ENCODE measurements at regions not wholly inside any gene's neighbourhood (a gene's known extent, or its start where the extent isn't known, plus 50 kb on each side); places are given as distances from the start of the nearest gene placed in this dataset.

DNA sequence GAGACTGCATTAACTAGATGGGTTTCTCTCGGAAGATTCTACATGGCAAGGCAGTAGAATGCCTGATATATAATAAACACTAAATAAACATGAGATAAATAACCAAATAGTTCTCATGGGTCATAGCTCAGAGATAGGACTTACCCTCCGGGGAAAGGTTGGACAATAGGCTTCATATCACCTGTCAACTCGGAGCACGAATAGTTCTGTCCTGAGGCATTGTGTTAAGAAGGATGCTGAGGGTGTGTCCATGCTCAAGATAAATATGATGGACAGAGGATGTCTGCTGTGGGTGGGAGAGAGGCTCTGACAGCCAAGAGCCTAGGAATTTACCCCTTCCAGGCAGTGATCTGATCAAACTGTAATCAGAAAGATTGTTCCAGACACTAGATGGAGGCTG is 474.0 kb downstream of the MIAT start:
- H3K36me3 Mint-ChIP-seq (ENCODE audit: low read depth), result no peaks in the 10 kb centered on the region
- no peak overlapping the region for H3K27ac Mint-ChIP-seq (ENCODE audit: unreplicated experiment)
- no peak for DNase-seq (ENCODE audit: low read depth, low spot score)
- TF ChIP-seq, protein P1, sequence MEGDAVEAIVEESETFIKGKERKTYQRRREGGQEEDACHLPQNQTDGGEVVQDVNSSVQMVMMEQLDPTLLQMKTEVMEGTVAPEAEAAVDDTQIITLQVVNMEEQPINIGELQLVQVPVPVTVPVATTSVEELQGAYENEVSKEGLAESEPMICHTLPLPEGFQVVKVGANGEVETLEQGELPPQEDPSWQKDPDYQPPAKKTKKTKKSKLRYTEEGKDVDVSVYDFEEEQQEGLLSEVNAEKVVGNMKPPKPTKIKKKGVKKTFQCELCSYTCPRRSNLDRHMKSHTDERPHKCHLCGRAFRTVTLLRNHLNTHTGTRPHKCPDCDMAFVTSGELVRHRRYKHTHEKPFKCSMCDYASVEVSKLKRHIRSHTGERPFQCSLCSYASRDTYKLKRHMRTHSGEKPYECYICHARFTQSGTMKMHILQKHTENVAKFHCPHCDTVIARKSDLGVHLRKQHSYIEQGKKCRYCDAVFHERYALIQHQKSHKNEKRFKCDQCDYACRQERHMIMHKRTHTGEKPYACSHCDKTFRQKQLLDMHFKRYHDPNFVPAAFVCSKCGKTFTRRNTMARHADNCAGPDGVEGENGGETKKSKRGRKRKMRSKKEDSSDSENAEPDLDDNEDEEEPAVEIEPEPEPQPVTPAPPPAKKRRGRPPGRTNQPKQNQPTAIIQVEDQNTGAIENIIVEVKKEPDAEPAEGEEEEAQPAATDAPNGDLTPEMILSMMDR (conservative IDR thresholded peaks at IDR 0.05), result no peak
- H3K27me3 Mint-ChIP-seq (ENCODE audit: low read depth), result no peaks in the 10 kb centered on the region
- peaks cover 30% of the 10 kb centered on the region for H3K4me1 Mint-ChIP-seq
- no peak overlapping the region for H3K4me3 Mint-ChIP-seq
- no peaks in the 10 kb centered on the region for H3K9me3 Mint-ChIP-seq

DNA sequence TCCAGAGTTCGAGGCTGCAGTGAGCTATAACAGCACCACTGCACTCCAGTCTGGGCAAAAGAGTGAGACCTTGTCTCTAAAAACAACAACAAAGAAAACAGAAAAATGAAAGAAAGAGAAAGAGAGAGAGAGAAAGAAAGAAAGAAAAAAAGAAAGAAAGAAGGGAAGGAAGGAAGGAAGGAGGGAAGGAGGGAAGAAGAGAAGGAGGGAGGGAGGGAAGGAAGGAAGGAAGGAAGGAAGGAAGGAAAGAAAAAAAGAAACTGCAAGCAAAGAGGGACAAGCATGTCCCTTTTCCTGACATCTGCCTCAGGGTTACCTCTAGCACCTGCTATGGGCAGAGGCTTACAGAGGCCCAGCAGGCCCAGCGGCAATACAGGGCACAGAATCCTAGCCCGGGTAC is 475.0 kb downstream of the MIAT start:
- peaks cover 30% of the 10 kb centered on the region for H3K4me1 Mint-ChIP-seq
- no peaks in the 10 kb centered on the region for H3K9me3 Mint-ChIP-seq
- no peak overlapping the region for H3K27ac Mint-ChIP-seq (ENCODE audit: unreplicated experiment)
- H3K27me3 Mint-ChIP-seq (ENCODE audit: low read depth), result no peaks in the 10 kb centered on the region
- H3K36me3 Mint-ChIP-seq (ENCODE audit: low read depth), result no peaks in the 10 kb centered on the region
- TF ChIP-seq, protein P1 (conservative IDR thresholded peaks at IDR 0.05), result no peak
- H3K4me3 Mint-ChIP-seq, result no peak overlapping the region
- no peak for DNase-seq (ENCODE audit: low read depth, low spot score)

DNA sequence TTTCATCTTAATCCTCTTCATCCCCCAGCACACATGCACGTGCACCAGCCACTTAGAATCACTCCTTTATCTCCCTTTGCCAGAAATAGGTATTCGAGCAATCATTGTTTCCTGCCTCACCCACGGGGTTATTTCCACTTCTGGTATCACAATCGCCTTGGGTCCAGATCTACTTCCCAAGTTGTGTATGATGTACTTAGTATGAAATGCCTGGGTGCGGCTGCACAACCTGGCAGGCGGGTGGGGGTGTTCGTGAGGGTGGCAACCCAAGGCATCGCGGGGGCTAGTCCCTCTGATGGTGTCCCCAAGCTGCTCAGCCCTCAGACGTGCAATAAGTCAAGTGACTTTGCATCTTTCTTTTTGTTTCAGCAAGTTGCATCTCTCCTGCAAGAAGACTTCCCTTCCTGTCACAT is 475.6 kb downstream of the MIAT start:
- no peaks in the 10 kb centered on the region for H3K27me3 Mint-ChIP-seq (ENCODE audit: low read depth)
- no peak overlapping the region for H3K27ac Mint-ChIP-seq (ENCODE audit: unreplicated experiment)
- H3K9me3 Mint-ChIP-seq, result no peaks in the 10 kb centered on the region
- H3K36me3 Mint-ChIP-seq (ENCODE audit: low read depth), result no peaks in the 10 kb centered on the region
- H3K4me1 Mint-ChIP-seq, result peaks cover 30% of the 10 kb centered on the region
- H3K4me3 Mint-ChIP-seq, result no peak overlapping the region
- TF ChIP-seq, protein P1 (conservative IDR thresholded peaks at IDR 0.05), result no peak
- no peak for DNase-seq (ENCODE audit: low read depth, low spot score)

DNA sequence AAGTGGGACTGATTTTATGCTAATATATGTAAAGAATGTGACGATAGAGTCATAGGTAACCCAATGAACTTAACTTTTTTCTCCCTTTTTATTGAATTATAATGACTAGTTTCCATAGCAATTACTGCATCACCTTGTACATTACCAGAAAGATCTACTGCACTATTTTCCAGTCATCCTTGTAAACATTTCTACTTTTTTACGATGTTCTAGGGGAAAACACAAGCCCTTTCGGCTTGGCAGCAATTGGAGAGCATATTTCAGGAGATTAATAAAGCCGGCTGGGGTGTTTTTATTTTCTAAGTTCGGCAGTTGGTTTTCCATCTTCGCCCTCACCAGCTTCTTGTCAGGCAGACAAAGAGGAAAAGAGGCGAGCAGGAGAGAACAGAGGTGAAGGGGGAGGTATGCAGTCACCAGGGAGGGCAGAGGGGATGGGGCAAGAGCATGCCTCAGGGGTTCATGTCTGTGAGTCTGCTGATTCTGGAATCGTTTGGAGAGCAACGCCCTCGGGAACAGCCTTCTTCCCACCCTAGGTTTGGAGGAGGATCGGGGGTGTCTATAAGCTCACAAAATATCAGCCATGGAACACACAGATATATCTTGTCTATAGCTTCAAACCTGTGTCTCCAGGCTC is 476.4 kb downstream of the MIAT start:
- H3K36me3 Mint-ChIP-seq (ENCODE audit: low read depth), result no peaks in the 10 kb centered on the region
- H3K27me3 Mint-ChIP-seq (ENCODE audit: low read depth), result no peaks in the 10 kb centered on the region
- no peak for DNase-seq (ENCODE audit: low read depth, low spot score)
- TF ChIP-seq, protein P1 (conservative IDR thresholded peaks at IDR 0.05), result no peak
- H3K9me3 Mint-ChIP-seq, result no peaks in the 10 kb centered on the region
- H3K4me1 Mint-ChIP-seq, result peaks cover 30% of the 10 kb centered on the region
- no peak overlapping the region for H3K27ac Mint-ChIP-seq (ENCODE audit: unreplicated experiment)
- no peak overlapping the region for H3K4me3 Mint-ChIP-seq

DNA sequence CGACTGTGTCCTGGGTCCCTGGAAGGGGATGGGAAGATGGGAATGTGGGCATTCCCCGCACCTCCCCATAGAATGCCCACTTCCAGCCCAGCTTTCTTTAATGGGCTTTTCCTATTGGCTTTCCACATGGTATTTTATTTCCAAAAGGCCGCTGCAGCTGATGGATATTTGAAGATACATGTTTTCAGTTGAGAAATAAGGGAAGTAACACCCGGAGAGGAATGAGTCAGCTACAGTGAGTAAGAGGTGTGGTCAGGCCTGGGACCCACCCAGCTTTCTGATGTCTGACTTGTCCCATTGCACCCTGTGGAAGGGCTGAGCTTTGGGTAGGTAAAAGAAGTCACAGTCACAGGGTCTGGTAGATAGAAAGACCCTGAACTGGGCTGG is 476.9 kb downstream of the MIAT start:
- Mint-ChIP-seq H3K4me1 (peaks cover 30% of the 10 kb centered on the region), H3K4me3 (no peak overlapping the region), H3K27ac (ENCODE audit: unreplicated experiment) (no peak overlapping the region), H3K36me3 (ENCODE audit: low read depth) (no peaks in the 10 kb centered on the region), H3K9me3 (no peaks in the 10 kb centered on the region), H3K27me3 (ENCODE audit: low read depth) (no peaks in the 10 kb centered on the region)
- no peak for DNase-seq (ENCODE audit: low read depth, low spot score)
- TF ChIP-seq, protein P1 (conservative IDR thresholded peaks at IDR 0.05), result no peak
